ENCODE measurements at regions not wholly inside any gene's neighbourhood (a gene's known extent, or its start where the extent isn't known, plus 50 kb on each side); places are given as distances from the start of the nearest gene placed in this dataset.

DNA sequence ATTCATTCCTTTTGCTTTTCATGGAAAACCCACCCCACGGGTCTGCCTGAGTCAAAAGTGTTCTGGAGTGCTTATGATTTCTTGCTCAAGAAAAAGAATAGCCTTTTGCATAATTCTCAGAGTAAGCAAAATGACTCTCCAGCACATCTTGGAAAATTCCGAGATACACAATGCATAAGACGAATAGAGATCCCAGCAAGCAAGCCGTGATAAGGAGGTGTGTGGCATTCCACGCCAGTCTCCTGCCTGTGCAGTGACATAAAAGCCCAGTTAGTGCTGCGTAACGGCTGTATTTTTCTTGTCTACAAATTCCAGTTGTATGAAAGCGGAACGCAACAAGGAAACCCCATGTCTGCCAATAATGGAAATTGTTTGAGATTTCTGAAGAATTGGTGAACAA, 237.9 kb upstream of the GATB start:
- TF ChIP-seq, protein P1, sequence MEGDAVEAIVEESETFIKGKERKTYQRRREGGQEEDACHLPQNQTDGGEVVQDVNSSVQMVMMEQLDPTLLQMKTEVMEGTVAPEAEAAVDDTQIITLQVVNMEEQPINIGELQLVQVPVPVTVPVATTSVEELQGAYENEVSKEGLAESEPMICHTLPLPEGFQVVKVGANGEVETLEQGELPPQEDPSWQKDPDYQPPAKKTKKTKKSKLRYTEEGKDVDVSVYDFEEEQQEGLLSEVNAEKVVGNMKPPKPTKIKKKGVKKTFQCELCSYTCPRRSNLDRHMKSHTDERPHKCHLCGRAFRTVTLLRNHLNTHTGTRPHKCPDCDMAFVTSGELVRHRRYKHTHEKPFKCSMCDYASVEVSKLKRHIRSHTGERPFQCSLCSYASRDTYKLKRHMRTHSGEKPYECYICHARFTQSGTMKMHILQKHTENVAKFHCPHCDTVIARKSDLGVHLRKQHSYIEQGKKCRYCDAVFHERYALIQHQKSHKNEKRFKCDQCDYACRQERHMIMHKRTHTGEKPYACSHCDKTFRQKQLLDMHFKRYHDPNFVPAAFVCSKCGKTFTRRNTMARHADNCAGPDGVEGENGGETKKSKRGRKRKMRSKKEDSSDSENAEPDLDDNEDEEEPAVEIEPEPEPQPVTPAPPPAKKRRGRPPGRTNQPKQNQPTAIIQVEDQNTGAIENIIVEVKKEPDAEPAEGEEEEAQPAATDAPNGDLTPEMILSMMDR (IDR thresholded peaks at IDR 0.05 in 2 of 3, conservative IDR thresholded peaks at IDR 0.05 in 1 of 3; ENCODE audit: borderline replicate concordance in 1 of 3, insufficient read depth in 1 of 3, low read depth in 2 of 3, low read length in 2 of 3): no peak
- TF ChIP-seq EZH2 (IDR thresholded peaks at IDR 0.05): no peak
- no peak for TF ChIP-seq ZNF274 (IDR thresholded peaks at IDR 0.05; ENCODE audit: low read depth, low read length)
- TF ChIP-seq, protein P2, sequence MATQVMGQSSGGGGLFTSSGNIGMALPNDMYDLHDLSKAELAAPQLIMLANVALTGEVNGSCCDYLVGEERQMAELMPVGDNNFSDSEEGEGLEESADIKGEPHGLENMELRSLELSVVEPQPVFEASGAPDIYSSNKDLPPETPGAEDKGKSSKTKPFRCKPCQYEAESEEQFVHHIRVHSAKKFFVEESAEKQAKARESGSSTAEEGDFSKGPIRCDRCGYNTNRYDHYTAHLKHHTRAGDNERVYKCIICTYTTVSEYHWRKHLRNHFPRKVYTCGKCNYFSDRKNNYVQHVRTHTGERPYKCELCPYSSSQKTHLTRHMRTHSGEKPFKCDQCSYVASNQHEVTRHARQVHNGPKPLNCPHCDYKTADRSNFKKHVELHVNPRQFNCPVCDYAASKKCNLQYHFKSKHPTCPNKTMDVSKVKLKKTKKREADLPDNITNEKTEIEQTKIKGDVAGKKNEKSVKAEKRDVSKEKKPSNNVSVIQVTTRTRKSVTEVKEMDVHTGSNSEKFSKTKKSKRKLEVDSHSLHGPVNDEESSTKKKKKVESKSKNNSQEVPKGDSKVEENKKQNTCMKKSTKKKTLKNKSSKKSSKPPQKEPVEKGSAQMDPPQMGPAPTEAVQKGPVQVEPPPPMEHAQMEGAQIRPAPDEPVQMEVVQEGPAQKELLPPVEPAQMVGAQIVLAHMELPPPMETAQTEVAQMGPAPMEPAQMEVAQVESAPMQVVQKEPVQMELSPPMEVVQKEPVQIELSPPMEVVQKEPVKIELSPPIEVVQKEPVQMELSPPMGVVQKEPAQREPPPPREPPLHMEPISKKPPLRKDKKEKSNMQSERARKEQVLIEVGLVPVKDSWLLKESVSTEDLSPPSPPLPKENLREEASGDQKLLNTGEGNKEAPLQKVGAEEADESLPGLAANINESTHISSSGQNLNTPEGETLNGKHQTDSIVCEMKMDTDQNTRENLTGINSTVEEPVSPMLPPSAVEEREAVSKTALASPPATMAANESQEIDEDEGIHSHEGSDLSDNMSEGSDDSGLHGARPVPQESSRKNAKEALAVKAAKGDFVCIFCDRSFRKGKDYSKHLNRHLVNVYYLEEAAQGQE (IDR thresholded peaks at IDR 0.05; ENCODE audit: low read depth): no peak
